HPDE6-E6E7 (cell line): ENCODE measurements at regions not wholly inside any gene's neighbourhood (a gene's known extent, or its start where the extent isn't known, plus 50 kb on each side); places are given as distances from the start of the nearest gene placed in this dataset.
A peak's percentile ranks its signal among the peaks of the same experiment; 100 is the strongest.

Experiments
- DNase-seq: peaks from one replicate; pipeline ENCODE4 v3.0.0; 2011; ENCODE audit warnings: missing footprints; ENCODE audit errors: extremely low spot score

- DNase-seq: peak; percentile 17
Measured at GRCh38 chr6:105991561-105992314, 94.4 kb upstream of the PRDM1 start.

DNA sequence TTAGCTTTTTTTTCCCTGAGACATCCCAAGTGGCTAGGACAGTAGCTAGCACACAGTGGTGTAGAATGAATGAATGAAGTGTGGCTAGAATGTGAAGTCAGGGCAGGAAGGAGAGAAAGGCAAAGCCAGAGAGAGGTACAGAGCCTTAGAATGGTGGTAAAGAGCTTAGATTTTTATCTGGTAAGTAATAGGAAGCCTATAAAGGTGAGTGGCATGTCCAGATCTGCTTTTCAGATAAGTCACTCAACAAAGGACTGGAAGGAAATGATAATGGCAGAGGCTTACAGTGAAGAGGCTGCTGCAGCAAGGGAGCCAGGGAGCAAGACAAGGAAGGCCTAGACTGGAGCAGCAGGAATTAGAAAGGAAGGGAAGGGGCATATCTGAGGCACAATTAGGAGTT lies 96.0 kb upstream of the PRDM1 start:
- no peak for DNase-seq

DNA sequence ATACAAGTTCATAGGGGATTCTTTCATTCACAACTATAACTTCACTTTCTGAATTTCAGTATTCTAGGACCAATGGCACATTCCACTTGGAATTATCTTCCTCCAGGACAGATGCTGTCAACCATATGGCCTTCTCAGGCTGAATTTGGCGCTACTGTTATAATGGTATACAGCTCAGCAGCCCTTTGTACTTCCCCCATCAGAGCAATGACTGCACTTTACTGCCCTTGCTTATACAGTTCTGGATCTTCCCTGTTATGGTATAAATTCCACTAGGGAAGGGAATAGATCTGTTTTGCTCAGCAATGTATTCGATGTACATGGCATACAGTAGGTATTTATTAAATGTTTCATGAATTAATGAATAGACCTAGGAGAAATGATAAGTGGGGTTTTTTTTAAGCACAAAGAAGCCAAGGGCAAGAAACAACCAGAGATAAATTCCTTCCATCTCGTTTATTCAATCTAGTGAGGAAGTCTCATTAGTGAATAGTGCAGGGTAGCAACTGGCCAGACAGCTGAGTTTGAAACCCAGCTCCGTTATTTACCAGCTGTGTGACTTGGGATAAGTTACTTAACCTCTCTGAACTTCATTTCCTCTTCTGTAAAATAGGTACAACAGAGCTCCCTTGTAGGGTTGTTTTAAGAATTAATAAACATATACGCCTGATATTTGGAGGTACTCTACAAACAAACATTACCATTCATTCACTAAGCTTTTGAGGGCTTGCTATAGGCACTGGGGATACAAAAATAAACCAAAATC lies 97.1 kb upstream of the PRDM1 start:
- DNase-seq: no peak

DNA sequence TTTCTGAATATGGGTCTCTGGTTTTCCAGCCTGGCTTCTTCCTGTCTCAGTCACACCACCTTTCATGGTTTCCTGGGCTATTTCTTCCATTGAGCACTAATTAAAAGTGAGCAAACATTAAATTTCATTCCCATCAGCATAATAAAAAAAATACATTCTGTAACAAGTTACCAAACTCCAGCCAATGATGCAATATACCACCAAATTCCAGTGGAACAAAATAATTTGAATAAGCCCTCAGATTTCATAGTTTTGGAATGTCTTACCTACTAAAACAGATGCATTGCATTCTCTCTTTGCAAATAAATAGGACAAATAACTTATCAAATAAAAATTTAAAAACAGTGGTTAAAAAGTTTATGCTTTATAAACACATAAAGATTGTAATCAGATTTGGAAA lies 97.8 kb upstream of the PRDM1 start:
- DNase-seq: no peak

GRCh38 chr6:105987516-105987915 lies 98.6 kb upstream of the PRDM1 start:
- DNase-seq: no peak

- DNase-seq: no peak
Measured at GRCh38 chr6:105986998-105987397, 99.1 kb upstream of the PRDM1 start.

- DNase-seq: no peak
Measured at GRCh38 chr6:105985816-105986632, 100.1 kb upstream of the PRDM1 start.

GRCh38 chr6:105985098-105985815 lies 100.9 kb upstream of the PRDM1 start:
- DNase-seq: no peak

GRCh38 chr6:105983763-105984162 lies 102.4 kb upstream of the PRDM1 start:
- no peak for DNase-seq

GRCh38 chr6:105982761-105983540 lies 103.2 kb upstream of the PRDM1 start:
- no peak for DNase-seq

GRCh38 chr6:105981888-105982358 lies 104.2 kb upstream of the PRDM1 start:
- no peak for DNase-seq

GRCh38 chr6:105981002-105981887 lies 104.9 kb upstream of the PRDM1 start:
- DNase-seq: no peak

DNA sequence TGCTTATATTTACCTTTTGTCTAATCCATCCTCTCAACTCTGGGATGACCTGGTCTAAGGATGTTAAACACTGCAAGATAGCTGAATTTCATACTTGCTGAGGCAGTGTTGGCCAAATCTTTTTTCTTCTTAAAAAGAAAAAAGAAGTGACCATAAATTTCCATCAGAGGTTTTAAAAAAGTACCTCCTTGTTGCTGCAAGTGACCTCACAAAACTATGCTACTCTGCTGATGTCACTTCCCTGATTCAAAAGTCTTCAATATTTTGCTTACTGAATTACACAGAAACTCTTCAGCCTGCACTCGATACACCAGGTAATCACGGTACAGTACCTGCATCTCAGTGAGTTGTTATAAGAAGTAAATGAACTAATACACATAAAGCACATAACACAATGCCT lies 107.2 kb upstream of the PRDM1 start:
- DNase-seq: no peak

DNA sequence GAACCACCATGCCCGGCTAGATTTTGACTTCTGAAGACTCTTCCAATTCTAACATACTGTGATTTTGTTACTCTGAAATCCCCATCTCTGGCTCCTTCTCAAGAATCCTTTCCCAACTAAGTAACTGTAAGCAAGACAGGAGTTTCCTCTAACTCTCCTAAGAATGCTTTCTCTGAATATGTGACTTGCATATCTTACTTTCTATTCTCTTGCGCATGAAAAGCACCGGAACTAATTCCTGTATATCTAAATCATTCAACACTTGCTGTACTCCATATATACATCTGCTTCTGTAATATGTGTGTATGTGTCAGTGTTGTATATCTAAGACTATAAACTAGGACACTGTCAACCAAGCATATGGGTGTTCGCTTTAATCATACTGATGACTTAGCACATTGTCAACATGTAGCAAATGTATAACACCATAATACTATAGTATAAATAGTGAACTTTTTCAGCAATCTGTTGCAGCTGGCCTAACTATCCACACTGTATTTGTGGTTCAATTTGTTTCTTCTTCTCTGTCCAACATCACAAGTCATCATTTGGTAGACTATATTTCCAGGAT lies 108.1 kb upstream of the PRDM1 start:
- DNase-seq: no peak

DNA sequence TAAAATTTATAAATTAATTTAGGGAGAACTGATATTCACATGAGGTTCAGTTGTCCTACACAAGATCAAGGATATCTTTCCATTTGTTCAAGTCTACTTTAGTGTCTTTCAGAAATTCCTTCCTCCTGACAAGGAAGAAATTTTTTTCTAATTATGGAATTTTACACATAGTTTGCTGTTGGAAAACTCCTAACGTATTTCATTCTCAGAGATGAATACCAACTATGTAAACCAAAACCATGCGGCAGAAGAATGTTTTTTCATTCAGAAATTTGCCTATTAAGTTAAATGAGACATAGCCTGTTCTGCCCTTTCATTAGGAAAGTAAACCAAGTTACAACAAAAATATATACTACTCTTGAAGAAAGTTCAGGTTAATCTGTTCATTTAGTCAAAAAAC lies 111.2 kb upstream of the PRDM1 start:
- no peak for DNase-seq

DNA sequence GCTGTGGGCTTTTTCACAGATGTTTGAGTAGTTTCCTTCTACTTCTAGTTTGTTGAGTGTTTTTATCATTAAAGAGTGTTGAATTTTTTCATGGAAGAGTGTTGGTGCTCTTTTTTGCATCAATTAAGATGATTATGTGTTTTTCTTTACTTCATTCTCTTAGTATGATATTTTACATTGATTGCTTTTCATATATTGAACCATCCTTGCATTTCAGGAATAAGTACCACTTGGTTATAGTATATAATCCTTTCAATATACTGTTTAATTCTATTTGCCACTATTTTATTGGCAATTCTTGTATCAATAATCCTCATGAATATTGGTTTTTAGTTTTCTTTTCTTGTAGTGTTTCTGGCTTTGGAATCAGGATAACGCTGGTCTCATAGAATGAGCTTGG lies 113.7 kb upstream of the PRDM1 start:
- DNase-seq: no peak

- DNase-seq: no peak
Measured at GRCh38 chr6:105968603-105969333, 117.4 kb upstream of the PRDM1 start.

DNA sequence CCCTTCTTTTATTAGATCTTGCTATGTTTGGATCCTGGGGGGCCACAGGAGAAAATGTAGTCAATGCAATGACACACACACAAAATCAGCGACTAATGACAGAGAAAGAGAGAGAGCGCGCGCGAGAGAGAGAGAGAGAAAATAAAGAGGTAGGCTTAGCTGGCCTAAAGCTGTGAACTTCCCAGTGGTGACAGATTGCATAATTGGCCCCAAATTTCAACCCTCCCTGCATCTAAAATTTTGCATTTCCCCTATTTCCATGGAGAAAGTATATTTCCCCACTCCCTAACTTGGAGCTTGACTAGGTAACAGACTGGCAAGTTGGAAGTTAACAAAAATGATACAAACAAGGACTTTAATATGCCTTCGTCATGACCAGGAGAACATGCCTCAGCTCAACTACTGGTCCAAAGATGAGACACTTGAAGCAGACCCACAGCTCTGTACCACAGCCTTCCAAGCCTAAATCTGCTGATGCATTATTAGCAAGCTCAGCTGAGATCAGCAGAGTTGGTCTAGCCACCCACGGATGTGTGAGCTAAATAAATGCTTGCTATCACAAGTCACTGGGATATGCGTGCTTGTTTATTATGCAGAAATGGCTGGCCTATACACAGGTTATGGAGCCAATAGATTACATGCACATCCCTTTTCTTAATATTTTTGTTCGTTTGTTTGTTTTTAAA lies 118.1 kb upstream of the PRDM1 start:
- DNase-seq: no peak
